ENCODE measurements at regions not wholly inside any gene's neighbourhood (a gene's known extent, or its start where the extent isn't known, plus 50 kb on each side); places are given as distances from the start of the nearest gene placed in this dataset.

DNA sequence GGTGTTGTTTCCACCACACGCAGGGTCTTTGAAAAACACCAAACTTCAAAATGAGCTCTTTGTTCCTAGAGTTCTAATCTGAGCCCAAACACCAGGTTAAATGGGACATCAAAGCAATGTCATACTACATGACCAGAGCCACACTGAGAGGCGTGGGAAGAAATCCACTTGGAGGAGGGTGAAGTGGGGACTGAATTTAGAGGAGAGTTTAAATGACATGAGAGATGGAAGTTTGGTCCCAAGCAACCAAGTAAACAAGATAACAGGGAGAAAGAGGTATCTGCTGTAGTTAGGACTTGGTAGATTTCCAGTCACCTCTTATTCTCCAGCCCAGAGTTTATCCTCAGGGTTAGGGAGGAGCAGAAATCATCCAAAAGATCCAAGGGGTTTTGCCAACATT lies 290.9 kb upstream of the FAM78B start:
- DNase-seq (ENCODE audit: low read depth), result no peak
- H3K4me3 ChIP-seq (ENCODE audit: low read depth, low read length), result no peak overlapping the region
- no peak for TF ChIP-seq CTCF (IDR thresholded peaks at IDR 0.05; ENCODE audit: insufficient read depth, low read length)

DNA sequence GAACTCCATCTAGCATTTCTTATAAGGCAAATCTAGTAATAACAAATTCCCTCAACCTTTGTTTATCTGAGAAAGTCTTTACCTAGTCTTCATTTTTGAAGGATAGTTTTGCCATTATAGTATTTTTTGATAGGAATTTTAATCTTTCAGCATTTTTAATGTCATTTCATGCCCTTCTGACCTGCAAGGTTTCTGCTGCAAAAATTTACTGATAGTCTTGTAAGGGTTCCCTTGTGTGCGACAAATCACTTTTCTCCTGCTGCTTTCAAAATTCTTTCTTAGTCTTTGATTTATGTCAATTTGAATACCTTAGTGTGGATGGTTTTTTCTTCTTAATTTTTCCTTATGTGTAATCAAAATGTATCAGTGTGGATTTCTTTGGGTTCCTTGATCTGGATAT lies 297.5 kb upstream of the FAM78B start:
- no peak overlapping the region for H3K4me3 ChIP-seq (ENCODE audit: low read depth, low read length)
- TF ChIP-seq CTCF (IDR thresholded peaks at IDR 0.05; ENCODE audit: insufficient read depth, low read length), result no peak
- DNase-seq (ENCODE audit: low read depth), result no peak

- TF ChIP-seq CTCF (IDR thresholded peaks at IDR 0.05; ENCODE audit: insufficient read depth, low read length), result no peak
- DNase-seq (ENCODE audit: low read depth), result no peak
- H3K4me3 ChIP-seq (ENCODE audit: low read depth, low read length), result no peak overlapping the region
These were observed 303.2 kb upstream of the FAM78B start for GRCh38 chr1:166470014-166470413.

DNA sequence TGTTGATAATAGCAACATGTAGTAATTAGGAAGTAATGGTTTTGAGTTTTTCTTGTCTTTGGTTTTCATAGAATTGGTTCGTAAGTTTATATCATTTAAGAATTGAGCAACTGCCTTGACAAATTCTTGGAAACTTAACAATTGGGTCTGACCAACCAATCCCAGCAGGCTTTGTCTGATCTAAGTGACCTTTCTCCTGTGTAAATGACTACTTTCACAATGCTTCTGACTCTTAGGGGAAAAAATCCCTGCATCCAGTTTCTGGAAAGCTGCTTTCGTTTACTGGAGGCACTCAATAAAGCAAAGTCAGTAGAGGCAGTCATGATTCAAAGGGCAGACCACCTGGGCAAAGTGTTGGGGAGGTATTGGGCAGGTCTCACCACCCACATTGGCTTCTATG lies 303.6 kb upstream of the FAM78B start:
- DNase-seq (ENCODE audit: low read depth), result no peak
- no peak for TF ChIP-seq CTCF (IDR thresholded peaks at IDR 0.05; ENCODE audit: insufficient read depth, low read length)
- no peak overlapping the region for H3K4me3 ChIP-seq (ENCODE audit: low read depth, low read length)

GRCh38 chr1:166471359-166471758 lies 304.6 kb upstream of the FAM78B start:
- H3K4me3 ChIP-seq (ENCODE audit: low read depth, low read length), result no peak overlapping the region
- DNase-seq (ENCODE audit: low read depth), result no peak
- TF ChIP-seq CTCF (IDR thresholded peaks at IDR 0.05; ENCODE audit: insufficient read depth, low read length), result no peak

GRCh38 chr1:166479052-166479631 lies 312.3 kb upstream of the FAM78B start:
- H3K4me3 ChIP-seq (ENCODE audit: low read depth, low read length), result no peak overlapping the region
- TF ChIP-seq CTCF (IDR thresholded peaks at IDR 0.05; ENCODE audit: insufficient read depth, low read length), result peak; percentile 72
- DNase-seq (ENCODE audit: low read depth), result peak; percentile 49

GRCh38 chr1:166484471-166484870 lies 317.7 kb upstream of the FAM78B start:
- H3K4me3 ChIP-seq (ENCODE audit: low read depth, low read length), result no peak overlapping the region
- no peak for TF ChIP-seq CTCF (IDR thresholded peaks at IDR 0.05; ENCODE audit: insufficient read depth, low read length)
- no peak for DNase-seq (ENCODE audit: low read depth)

All from fibroblast of the aortic adventitia (primary cell).